GM19455 (cell line): ENCODE measurements at regions not wholly inside any gene's neighbourhood (a gene's known extent, or its start where the extent isn't known, plus 50 kb on each side); places are given as distances from the start of the nearest gene placed in this dataset.
"Not testable (repeated sequence)": the region's sequence is repeated elsewhere in the genome, so short reads cannot be mapped to it uniquely, and the experiment has no call there.

ENCODE experiments used
- ATAC-seq: cut with Tn5 transposase; IDR thresholded peaks from one replicate; pipeline ENCODE4 v1.9.1; 2021; ENCODE audit not compliant: unreplicated experiment

DNA sequence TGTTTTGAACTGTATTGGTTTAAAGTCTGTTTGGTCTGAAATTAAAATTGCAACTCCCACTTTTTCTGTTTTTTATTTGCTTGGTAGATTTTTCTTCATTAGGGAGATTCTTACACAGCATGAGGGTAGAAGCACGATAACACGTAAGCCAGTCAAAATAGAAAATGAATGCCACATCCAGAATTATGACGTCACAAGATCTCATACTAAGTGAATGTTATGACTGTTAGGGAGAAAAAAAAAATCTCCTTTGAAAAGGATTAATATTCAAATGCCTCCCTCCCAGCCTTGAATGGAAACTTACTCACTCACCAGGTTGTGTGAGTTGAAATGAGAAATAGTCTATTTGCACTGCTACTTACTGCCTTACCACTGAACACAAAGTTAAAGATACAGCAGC, 670.8 kb downstream of the TFAP2A start:
- no peak for ATAC-seq

DNA sequence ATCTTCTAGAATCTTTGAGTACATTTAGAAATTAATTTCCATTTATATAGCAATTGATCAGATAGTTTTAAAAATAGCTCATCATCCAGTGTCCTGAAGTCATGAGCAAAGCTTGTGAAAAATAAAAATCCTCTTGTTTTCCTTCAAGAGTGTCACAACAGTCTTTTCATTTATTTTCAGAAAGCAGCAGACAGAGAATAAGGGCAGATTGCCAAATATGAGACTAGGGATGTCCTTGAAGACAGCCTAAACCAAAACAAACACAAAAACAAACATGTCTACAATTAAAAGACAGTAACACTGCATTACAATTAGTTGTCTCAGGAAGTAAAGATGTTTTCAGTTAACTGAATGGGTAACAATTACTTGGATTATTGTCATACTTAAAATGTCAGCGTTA, 682.8 kb downstream of the TFAP2A start:
- no peak for ATAC-seq

DNA sequence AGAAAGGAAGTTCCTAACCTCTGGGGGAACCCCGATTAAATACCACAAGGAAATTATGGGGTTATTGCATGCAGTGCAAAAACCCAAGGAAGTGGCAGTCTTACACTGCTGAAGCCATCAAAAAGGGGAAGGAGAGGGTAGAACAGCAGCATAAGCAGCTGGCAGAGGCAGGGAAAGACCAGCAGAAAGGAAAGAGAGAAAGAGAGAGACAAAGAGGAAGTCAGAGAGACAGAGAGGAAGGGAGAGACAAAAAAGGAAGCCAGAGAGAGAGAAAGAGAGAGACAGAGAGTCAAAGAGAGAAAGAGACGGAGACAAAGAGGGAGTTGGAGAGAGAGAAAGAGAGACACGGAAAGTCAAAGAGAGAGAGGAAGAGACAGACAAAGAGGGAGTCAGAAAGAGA, 689.1 kb downstream of the TFAP2A start:
- not testable (repeated sequence) for ATAC-seq

DNA sequence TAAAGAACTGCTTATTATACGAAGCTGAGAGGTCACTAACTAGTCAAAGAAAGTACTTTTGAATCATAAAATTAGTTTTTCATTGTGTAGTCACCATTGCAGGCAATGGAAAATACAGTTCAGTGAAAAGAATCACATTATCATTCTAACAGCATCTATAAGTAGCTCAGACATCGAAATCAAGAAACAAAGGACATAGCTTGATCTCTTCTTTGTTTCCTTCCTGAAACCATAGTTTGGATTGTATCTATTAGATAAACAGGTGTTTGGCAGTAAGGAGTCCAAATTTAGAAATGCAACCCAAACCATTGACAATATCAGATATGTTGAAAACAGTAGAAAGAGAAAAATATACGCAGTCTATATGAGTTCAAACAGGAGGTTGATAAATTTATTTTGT, 697.3 kb downstream of the TFAP2A start:
- ATAC-seq: no peak

DNA sequence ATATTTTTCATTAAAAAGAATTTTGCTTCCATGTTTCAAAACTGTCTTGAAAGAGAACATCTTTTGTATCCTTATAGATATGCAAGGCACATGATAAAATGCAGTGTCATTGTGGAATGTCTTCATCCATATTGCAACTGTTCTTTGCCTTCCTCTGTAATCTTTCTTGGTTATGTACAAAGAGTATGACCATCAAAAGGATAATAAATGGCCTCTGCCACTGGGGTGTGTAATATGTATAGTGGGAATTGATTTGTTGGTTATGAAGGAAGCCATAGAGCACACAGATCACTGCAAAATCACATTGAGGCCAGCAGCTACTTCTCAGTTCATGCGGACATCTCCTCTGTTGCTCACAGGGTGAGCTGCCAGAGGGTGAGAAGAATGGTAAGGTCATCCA, 703.5 kb downstream of the TFAP2A start:
- ATAC-seq: no peak

DNA sequence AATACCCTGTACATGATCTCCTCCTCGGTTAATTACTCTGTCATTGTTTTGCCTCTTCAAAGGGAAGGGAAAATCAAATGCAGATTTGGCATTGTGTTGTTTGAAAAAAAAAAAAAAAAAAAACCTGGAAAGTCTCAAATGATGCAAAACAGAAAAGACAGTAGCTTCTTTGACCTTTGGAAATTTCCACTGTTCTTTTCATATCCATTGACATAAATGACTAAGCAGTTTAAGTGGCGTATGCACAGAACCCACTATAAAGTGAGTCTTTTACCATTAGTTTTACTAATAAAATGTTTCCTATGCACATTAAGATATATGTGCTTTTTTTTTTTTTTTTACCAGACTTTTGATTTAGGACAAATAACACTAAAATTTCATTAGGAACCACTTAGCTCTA, 704.3 kb downstream of the TFAP2A start:
- no peak for ATAC-seq

DNA sequence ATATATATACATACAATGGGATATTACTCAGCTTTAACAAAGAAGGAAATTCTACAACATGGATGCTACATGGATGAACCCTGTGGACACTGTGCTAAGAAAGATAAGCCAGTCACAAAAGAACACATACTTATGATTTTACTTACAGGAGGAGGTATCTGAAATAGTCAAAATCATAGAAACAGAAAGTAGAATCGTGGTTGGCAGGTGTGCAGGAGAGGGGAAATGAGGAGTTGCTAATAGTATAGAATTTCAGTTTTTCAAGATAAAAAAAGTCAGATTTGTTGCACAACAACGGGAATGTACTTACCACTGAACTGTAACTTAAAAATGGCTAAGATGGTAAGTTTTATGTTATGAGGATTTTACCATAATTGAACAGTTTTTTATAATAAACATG, 706.3 kb downstream of the TFAP2A start:
- ATAC-seq: no peak

DNA sequence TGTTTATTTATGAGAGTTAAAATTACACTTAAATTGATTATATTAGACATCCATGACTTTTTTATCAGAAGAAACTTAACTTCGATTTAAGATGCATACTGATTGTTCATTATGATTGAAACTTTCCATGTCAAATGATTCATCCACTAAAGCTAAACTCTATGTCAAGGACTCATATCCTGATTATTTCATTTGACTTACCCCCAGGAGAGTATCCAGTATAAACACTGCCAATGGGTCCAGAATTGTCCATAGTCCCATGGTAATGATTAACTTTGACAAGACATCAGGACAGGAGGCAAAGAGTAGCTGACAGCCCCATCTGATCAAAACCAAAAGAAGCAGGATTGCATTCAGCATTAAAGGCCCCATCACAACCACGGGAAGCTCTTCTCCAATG, 709.9 kb downstream of the TFAP2A start:
- no peak for ATAC-seq

DNA sequence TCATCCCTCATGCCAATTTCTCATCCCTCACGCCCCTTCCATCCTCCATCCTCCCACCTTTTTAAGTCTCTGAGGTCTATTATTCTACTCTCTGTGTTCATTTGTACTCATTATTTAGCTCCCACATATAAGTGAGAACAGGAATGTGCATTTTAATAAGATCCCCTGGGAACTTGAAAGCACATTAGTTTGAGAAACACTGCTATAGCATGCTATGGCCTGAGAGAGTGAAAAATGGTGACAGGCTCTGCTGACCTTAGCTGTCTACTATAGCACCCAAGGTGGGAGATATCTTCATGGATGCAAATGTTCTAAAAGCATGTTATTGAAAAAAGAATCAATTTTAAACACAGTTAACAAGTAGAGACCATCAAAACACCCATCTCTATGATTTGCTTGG, 712.0 kb downstream of the TFAP2A start:
- ATAC-seq: no peak

DNA sequence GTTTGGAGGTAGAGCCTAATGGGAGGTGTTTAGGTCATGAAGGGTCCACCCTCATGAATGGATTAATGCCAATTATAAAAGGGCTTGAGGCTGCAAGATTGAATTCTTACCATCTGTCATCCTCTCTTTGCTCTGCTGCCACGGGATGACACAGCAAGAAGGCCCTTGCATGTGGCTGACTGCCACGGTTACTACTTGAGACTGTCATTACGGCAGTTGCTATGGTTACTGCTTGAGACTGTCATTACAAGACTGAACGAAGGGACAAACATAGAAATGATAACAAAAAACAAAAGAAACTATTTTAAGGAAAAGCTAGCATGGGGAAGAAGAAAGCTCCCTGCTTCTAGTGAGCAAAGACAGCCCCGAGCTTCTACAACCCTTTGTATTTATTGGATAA, 715.0 kb downstream of the TFAP2A start:
- no peak for ATAC-seq

DNA sequence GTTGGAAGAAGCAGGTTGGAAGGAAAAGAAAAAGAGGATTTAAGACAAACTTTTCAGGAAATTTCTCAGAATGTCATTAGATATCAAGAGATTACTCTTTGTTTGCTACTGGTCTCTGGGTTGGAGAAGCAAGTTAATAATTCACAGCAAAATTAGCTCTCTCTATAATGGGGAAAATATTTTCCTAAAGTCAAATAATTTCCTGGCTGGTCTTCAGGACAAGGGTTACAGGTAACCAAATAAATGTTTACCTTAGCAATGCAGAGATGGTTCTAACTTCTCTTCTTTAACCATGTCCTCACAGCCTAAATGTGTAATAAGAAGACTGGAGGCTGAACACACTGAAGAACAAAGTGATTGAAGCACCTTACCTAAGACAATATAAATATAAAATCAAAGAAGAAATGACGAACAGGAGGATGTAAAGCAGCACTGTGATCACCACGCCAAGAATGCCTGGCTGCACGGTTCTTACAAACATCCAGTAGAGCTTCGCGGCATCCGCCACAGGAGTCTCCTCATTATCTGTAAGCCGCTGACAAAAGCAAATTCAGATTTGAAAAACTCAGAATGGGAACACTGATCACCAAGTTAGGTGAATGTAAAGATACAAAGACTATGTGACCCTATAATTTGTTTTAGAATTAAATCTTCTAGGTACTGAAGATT, 717.5 kb downstream of the TFAP2A start:
- ATAC-seq: no peak

DNA sequence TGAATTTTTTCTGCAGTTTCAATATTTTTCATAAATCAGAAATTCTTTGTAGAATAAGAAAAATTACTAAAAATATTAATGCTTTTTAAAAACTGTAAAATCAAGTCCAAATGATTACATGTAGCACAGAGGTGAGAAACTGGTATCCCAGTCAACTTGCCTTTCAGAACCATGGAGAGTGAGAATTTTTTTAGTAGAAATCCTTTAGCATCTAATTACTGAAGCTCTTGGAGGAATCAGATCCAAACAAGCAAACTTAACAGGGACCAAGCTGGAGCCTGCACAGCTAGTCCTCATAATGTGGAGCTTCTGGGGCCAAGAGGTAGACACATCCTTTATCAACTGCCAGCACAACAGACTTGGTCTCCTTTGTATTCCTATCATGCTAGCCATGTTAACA, 724.5 kb downstream of the TFAP2A start:
- no peak for ATAC-seq

DNA sequence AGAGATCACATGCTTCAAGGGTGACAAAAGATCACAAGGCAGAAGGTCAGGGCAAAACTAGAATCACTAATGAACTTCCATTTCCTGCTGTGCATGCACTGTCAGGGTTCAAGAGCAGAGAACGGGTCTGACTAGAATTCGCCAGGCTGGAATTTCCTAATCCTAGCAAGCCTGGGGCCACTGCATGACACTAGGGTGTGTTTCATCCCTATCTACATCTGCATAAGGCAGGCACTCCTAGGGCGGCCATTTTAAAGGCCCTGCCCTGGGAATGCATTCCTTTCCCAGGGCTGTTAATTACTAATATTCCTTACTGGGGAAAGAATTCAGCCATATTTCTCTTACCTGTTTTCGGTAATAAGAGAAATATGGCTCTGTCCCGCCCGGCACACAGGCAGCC, 734.1 kb downstream of the TFAP2A start:
- not testable (repeated sequence) for ATAC-seq

DNA sequence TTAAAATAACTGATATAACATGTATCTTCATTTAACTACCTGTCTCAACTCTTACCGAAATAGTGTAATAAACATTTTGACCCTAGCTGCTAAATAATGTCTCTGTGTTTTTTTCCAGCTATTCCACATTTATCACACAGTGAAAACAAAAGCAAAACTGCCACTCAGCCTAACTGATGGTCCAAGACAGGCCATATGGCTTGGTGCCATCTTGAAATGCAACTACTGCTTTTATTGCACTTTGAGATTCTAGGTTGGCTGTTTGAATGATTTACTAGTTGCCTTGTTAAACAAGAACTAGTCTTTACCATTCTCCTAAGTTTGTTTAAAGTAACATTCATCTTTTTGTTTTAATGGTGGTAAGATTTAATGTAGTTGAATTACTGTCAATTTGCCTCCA, 739.8 kb downstream of the TFAP2A start:
- no peak for ATAC-seq

DNA sequence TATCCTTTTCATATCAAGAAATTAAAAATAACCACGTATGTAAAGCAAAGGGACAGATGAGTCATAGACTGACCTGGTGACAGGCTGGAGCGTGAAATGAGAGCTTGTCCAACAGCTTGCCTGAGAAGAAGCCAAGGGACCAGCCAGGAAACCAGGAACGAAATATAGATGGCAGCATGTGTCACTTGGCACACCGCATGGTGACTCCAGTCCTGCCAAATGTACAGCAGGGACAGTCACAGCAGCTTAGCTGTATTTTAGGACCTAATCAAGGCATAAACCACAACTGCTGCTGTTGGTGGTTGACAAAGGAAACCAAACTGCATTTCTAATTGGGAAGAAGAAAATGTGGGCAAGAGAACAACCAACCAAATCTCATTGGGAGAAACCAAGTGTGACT, 755.0 kb downstream of the TFAP2A start:
- ATAC-seq: no peak

DNA sequence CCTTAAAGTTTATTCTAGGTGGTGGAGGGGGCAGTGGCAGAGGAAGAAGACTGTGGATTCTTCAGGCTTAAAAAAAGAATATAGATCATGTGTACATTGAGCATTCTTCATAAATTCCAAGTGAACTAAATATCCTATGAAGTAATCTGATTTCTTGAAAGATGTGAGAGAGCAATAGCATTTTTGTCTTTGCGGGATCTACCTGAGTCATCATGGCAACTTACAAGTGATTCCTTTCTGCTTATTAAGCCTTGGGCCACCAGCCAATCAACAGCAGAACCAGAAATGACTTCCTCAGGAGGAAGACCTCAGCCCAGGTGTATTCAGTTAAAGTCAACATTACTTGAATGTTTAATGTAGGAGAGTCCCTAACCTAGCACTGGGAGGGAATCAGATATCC, 756.9 kb downstream of the TFAP2A start:
- ATAC-seq: no peak

DNA sequence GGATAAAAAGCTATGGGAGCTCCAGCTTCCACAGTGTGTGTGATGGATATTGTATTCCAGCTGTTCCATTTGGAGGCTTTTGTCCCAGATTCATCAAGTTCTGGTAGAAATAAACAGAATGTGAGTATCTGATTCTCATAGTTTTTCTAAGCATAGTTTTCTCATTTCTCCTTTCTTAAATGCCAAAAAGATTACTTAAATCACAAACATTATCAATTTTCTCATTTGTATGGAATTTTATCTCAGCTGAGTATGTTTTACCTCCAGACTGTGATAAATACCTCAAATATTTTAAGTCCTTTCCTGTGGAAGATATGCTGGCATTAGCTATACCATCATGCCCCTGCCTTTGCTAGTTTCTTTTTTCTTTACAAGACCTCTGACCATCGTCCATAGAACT, 767.3 kb downstream of the TFAP2A start:
- no peak for ATAC-seq

DNA sequence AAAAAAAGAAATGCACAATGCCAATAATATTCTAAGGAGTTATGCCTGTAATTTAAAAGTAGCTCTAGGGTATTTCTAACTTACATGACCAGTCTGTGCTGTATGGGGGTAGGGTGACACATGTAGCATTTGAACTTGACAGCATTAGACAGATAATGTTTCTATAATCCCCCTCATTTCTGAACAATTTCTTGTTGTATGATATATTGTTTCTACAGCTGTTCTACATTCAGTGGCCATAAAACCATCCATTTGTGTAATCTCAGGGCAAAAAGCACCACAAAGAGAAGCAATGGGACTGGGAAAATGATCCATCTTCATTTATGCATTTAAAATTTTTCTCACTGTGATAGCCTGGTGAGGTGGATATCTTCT, 767.8 kb downstream of the TFAP2A start:
- no peak for ATAC-seq

DNA sequence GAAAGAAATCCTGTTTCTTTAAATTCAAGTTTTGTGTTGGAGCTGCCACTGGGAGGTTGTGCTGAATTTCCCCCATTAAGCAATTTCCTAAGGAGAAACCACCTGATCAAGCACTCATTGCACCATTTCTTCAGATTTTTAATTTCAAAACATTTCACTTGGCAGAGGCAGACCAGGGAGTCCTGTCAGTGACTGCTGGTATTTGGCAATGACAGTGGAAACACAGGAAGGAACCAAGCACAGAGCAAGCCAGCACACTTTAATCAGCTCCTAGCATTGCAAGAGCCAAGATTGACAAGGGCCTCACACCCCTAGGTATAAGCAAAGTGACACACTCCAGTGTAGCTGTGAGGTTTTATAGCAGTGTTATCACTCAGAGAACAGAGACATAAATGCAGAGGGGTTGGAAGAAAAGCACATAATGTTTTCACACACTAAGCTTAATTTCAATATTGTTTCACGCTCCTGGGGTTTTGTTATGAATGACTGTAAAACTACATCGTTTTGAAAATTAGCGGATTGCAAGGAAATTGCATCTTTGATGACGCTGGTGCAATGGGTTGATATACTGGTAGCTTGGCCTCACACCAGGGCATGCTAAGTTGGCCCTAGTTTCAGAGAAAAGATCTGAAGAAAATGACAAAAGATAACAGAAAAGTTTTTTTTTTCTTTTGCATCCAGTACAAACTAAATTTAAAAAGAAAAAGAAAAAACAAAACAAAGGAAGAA, 768.4 kb downstream of the TFAP2A start:
- no peak for ATAC-seq

DNA sequence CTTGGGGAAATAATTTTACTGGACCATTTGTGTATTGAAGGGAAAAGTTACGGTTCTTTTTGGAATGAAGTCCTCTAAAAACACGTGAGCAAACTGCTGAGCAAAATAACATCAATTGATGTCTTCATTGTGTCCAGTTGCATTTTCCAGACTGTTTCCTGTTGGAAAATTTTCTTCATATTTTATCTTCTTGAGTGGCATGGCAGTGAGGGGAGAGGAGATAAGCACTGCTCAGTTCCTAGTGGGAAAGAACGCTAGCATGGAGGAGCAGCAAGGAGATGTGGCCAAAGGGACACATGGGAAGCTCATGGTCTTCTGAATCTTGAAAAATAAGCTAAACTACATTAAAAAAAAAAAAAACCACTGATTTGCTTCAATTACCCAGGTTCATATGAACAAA, 776.0 kb downstream of the TFAP2A start:
- ATAC-seq: no peak

DNA sequence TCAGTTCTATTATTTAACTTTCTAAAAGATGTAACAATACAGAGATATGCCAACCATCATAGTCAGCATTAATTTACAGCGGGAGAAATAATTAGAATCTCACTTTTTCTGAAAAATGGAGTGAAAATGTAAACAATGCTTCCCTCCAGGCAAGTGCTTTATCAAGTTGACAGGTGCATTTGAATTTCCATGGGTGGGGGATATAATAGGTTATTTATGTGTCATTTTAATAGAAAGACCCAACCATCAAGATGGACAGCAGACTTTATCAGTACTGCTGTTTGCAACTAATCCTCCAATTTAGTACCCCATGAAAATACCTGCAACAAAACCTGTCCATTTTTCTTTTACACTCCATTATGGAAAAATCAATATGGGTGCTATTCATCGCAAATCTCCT, 780.1 kb downstream of the TFAP2A start:
- no peak for ATAC-seq

DNA sequence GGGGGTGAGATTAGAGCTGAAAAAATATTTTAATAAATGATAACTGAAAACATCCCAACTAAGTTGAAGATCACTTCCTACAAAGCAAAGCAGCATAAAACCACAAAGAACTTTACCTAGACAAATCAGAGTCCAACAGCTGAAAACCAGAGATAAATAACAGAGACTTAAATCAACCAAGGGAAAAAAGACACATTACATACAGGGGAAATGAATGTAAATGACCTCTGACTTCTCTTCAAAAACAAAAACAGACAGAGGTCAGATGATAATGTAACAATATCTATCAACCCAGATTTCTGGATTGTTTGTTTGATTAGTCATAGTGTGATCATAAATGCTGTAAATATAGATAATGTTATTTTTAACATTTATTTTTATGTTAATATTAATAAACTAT, 782.8 kb downstream of the TFAP2A start:
- no peak for ATAC-seq

DNA sequence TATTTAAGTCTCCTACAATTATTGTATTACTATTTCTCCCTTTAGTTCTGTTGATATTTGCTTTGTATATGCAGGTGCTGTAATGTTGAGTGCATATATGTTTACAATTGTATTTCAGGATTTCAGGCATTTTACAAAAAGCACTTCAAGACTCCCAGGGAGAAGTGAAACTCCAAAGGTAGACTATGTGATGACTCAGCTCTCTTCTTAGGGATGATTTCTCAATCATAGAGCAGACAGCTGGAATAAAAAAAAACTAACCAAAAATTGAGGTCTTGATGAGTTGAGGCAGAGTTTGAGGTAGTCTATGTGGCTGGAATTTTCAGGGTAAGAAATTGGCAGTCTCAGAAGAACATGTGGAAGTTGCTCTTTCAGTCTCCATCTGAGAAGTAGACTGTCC, 786.1 kb downstream of the TFAP2A start:
- ATAC-seq: no peak
